GM21381 (cell line): ENCODE measurements at regions not wholly inside any gene's neighbourhood (a gene's known extent, or its start where the extent isn't known, plus 50 kb on each side); places are given as distances from the start of the nearest gene placed in this dataset.

Source experiments
- ATAC-seq: cut with Tn5 transposase; IDR thresholded peaks from one replicate; pipeline ENCODE4 v1.9.1; 2021; ENCODE audit warnings: mild to moderate bottlenecking, moderate library complexity; ENCODE audit not compliant: unreplicated experiment

GRCh38 chr14:100399052-100399849, 76.1 kb downstream of the SLC25A47 start:
- no peak for ATAC-seq

GRCh38 chr14:100400115-100400514, 77.0 kb downstream of the SLC25A47 start:
- ATAC-seq = no peak

- ATAC-seq = no peak
Observed at GRCh38 chr14:100401031-100401692, 78.0 kb downstream of the SLC25A47 start.

- no peak for ATAC-seq
Observed at GRCh38 chr14:100401792-100402191, 78.7 kb downstream of the SLC25A47 start.

GRCh38 chr14:100402631-100403030, 79.5 kb downstream of the SLC25A47 start:
- no peak for ATAC-seq

GRCh38 chr14:100403105-100403504, 80.0 kb downstream of the SLC25A47 start:
- no peak for ATAC-seq

- no peak for ATAC-seq
Observed at GRCh38 chr14:100403802-100404365, 80.7 kb downstream of the SLC25A47 start.

- no peak for ATAC-seq
Observed at GRCh38 chr14:100404419-100404818, 81.3 kb downstream of the SLC25A47 start.

- no peak for ATAC-seq
Observed at GRCh38 chr14:100405760-100406455, 82.8 kb downstream of the SLC25A47 start.

GRCh38 chr14:100406505-100407131, 83.5 kb downstream of the SLC25A47 start:
- no peak for ATAC-seq

GRCh38 chr14:100407376-100408102, 84.4 kb downstream of the SLC25A47 start:
- no peak for ATAC-seq

- no peak for ATAC-seq
Observed at GRCh38 chr14:100408350-100409002, 85.3 kb downstream of the SLC25A47 start.

- ATAC-seq = no peak
Observed at GRCh38 chr14:100409003-100409360, 85.8 kb downstream of the SLC25A47 start.

GRCh38 chr14:100409651-100410050, 86.5 kb downstream of the SLC25A47 start:
- ATAC-seq = no peak

GRCh38 chr14:100410056-100410565, 87.0 kb downstream of the SLC25A47 start:
- no peak for ATAC-seq

- ATAC-seq = no peak
Observed at GRCh38 chr14:100413699-100414098, 90.6 kb downstream of the SLC25A47 start.

- no peak for ATAC-seq
Observed at GRCh38 chr14:100415226-100415625, 92.1 kb downstream of the SLC25A47 start.

GRCh38 chr14:100416081-100416680, 93.0 kb downstream of the SLC25A47 start:
- ATAC-seq = no peak
